ENCODE measurements at regions not wholly inside any gene's neighbourhood (a gene's known extent, or its start where the extent isn't known, plus 50 kb on each side); places are given as distances from the start of the nearest gene placed in this dataset.

DNA sequence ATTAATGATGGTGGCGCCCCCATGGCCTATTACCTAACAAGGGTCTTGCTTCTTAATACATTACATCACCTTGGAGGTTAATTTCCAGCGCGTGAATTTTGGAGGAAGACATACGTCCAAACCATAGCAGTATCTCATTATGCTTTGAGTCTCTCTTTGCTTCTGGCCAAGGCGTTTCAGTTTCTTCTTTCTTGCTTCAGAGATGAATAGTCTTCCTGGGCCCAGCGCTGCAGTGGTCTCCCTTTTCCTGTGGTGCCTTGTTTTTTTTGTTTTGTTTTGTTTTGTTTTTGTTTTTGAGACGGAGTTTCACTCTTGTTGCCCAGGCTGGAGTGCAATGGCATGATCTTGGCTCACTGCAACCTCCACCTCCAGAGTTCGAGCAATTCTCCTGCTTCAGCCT, 268.4 kb downstream of the SOX4 start:
- ATAC-seq (ENCODE audit: low FRiP score) (no peak), DNase-seq (no peak)
- H3K4me3 ChIP-seq (ENCODE audit: low read length in 2 of 2) = no peak overlapping the region
- WGBS, 2 donors = 95 to 96% methylated on average over 8 of the region's 8 CpGs
- no peak overlapping the region for H3K27ac ChIP-seq (ENCODE audit: low read depth in 1 of 2, low read length in 2 of 2)
- intact Hi-C loops (cut with DNase I) = no loop called here
- no peaks in the 10 kb centered on the region for H3K36me3 ChIP-seq (ENCODE audit: control insufficient read depth in 1 of 2, insufficient read depth in 2 of 2, low read length in 1 of 2)
- H3K4me1 ChIP-seq (ENCODE audit: control insufficient read depth in 1 of 2, insufficient read depth in 2 of 2, low read length in 2 of 2) = no peaks in the 10 kb centered on the region
- H3K9me3 ChIP-seq (ENCODE audit: control insufficient read depth, low read length) = no peaks in the 10 kb centered on the region
- no peaks in the 10 kb centered on the region for H3K27me3 ChIP-seq (ENCODE audit: control insufficient read depth in 1 of 2, insufficient read depth in 2 of 2, low read length in 1 of 2)

DNA sequence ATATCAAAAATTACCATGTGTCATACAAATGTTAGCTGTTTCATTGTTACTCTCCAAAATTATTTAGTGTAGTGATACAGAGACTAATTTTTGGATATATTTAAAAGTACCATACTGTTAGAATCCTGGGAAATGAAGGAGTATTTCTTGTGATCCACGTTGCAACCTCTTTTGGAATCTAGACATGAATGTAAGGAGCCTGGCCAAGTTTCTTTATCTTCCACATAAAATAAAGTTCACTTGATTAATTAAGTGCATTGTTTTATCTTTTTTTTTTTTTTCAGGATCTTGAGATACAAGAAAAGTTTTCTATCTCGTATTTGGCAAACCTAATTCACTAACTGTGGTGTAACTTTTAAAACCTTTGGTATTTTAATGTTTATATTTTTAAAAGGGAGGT, 270.7 kb downstream of the SOX4 start:
- Histone ChIP-seq H3K36me3 (ENCODE audit: control insufficient read depth in 1 of 2, insufficient read depth in 2 of 2, low read length in 1 of 2) (no peaks in the 10 kb centered on the region), H3K27me3 (ENCODE audit: control insufficient read depth in 1 of 2, insufficient read depth in 2 of 2, low read length in 1 of 2) (no peaks in the 10 kb centered on the region), H3K27ac (ENCODE audit: low read depth in 1 of 2, low read length in 2 of 2) (no peak overlapping the region), H3K4me3 (ENCODE audit: low read length in 2 of 2) (no peak overlapping the region), H3K4me1 (ENCODE audit: control insufficient read depth in 1 of 2, insufficient read depth in 2 of 2, low read length in 2 of 2) (no peaks in the 10 kb centered on the region), H3K9me3 (ENCODE audit: control insufficient read depth, low read length) (no peaks in the 10 kb centered on the region)
- DNase-seq (no peak), ATAC-seq (ENCODE audit: low FRiP score) (no peak)
- intact Hi-C loops (cut with DNase I) = no loop called here
- WGBS, 2 donors = 23 to 45% methylated on average over 2 of the region's 2 CpGs

DNA sequence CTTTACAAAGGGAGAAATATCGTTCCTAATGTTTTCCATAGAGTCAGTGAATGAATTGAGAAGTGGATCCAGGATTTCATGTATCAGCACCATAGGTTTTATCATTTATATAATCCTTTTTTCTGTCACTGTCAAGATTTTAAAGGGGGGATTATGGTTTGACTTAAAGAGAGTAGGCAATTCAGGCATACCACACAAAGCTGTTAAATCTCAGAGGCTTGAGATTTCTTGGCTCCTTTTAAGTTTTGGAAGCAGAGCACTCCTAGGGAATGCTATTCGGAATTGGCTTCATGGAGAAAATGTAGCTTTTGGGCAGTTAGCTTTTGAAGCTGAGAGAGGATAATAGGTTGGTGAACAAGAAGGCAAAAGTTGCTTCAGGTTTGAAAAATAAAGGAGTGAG, 274.7 kb downstream of the SOX4 start:
- no peak for ATAC-seq (ENCODE audit: low FRiP score)
- no peaks in the 10 kb centered on the region for H3K27me3 ChIP-seq (ENCODE audit: control insufficient read depth in 1 of 2, insufficient read depth in 2 of 2, low read length in 1 of 2)
- intact Hi-C loops (cut with DNase I) = no loop called here
- DNase-seq = no peak
- peaks cover 0 to 2% of the 10 kb centered on the region in 2 donors for H3K4me1 ChIP-seq (ENCODE audit: control insufficient read depth in 1 of 2, insufficient read depth in 2 of 2, low read length in 2 of 2)
- 22 to 34% methylated on average over 2 of the region's 2 CpGs for WGBS, 2 donors
- H3K4me3 ChIP-seq (ENCODE audit: low read length in 2 of 2) = no peak overlapping the region
- H3K9me3 ChIP-seq (ENCODE audit: control insufficient read depth, low read length) = no peaks in the 10 kb centered on the region
- no peaks in the 10 kb centered on the region for H3K36me3 ChIP-seq (ENCODE audit: control insufficient read depth in 1 of 2, insufficient read depth in 2 of 2, low read length in 1 of 2)
- H3K27ac ChIP-seq (ENCODE audit: low read depth in 1 of 2, low read length in 2 of 2) = no peak overlapping the region

DNA sequence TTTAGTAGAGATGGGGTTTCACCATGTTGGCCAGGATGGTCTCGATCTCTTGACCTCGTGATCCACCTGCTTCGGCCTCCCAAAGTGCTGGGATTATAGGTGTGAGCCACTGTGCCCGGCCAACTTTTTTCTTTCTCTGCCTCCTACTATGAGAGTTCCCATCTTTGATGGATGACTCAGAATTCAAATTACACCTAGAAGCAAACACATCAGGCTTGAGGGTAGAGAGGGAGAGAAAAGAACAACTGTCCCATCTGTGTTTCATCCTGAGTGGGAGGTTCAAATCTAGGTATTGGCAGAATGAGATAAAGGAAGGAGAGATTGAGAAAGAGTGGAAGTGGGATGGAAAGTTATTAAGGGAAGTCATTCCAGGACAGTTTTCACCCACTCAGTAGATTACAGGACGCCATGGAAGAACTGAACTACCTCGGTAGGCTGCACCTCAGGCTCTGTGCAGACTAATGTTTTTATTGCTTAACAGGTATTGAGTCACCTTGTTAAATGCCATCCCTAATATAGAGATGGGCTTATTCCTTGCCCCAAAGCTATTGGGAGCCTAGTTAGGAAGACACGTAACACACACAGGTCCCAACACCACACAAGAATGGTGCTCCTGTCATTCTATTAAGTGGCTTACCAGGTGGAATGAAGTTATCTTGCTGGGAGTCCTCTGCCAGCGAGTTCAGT, 275.7 kb downstream of the SOX4 start:
- H3K27ac ChIP-seq (ENCODE audit: low read depth in 1 of 2, low read length in 2 of 2) = no peak overlapping the region
- DNase-seq (no peak), ATAC-seq (ENCODE audit: low FRiP score) (no peak)
- H3K27me3 ChIP-seq (ENCODE audit: control insufficient read depth in 1 of 2, insufficient read depth in 2 of 2, low read length in 1 of 2) = no peaks in the 10 kb centered on the region
- H3K4me1 ChIP-seq (ENCODE audit: control insufficient read depth in 1 of 2, insufficient read depth in 2 of 2, low read length in 2 of 2) = peaks cover 0 to 4% of the 10 kb centered on the region in 2 donors
- WGBS, 2 donors = 85 to 90% methylated on average over 8 of the region's 8 CpGs
- H3K9me3 ChIP-seq (ENCODE audit: control insufficient read depth, low read length) = no peaks in the 10 kb centered on the region
- intact Hi-C loops (cut with DNase I) = no loop called here
- H3K4me3 ChIP-seq (ENCODE audit: low read length in 2 of 2) = no peak overlapping the region
- H3K36me3 ChIP-seq (ENCODE audit: control insufficient read depth in 1 of 2, insufficient read depth in 2 of 2, low read length in 1 of 2) = no peaks in the 10 kb centered on the region

DNA sequence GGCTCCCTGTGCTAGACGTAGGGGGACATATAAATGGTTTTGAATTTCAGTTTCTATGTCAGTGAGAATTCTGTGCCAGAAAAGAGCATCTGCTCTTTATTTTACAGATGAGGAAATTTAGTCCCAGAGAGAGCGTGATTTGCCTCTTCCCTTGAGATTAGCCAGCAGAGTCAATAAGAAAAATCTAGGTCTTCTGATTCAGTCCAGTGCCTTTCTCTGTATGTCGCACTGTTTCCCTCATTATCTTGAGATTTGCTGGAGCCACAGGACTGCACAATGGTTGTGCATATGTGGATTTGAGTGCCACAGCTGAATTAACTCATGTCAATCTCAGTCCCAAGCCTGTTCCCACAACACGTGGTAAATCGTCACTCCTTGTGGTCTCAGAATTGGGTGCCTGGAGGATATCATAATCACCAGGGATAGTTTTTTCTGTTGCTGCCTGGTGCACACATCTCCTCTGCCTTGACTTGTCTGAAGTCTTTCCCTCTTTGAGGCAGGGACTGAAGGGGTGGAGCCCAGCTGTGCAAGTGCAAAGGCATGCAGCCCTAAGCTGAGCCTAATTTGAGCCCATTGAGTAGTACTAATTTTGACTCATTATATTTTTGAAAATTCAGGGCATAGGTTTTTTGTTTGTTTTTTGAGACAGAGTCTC, 276.7 kb downstream of the SOX4 start:
- 89 to 90% methylated on average over 5 of the region's 5 CpGs for WGBS, 2 donors
- no peaks in the 10 kb centered on the region for H3K27me3 ChIP-seq (ENCODE audit: control insufficient read depth in 1 of 2, insufficient read depth in 2 of 2, low read length in 1 of 2)
- intact Hi-C loops (cut with DNase I) = no loop called here
- DNase-seq (no peak), ATAC-seq (ENCODE audit: low FRiP score) (no peak)
- H3K4me3 ChIP-seq (ENCODE audit: low read length in 2 of 2) = no peak overlapping the region
- H3K9me3 ChIP-seq (ENCODE audit: control insufficient read depth, low read length) = no peaks in the 10 kb centered on the region
- no peaks in the 10 kb centered on the region for H3K36me3 ChIP-seq (ENCODE audit: control insufficient read depth in 1 of 2, insufficient read depth in 2 of 2, low read length in 1 of 2)
- peaks cover 0 to 4% of the 10 kb centered on the region in 2 donors for H3K4me1 ChIP-seq (ENCODE audit: control insufficient read depth in 1 of 2, insufficient read depth in 2 of 2, low read length in 2 of 2)
- H3K27ac ChIP-seq (ENCODE audit: low read depth in 1 of 2, low read length in 2 of 2) = no peak overlapping the region

DNA sequence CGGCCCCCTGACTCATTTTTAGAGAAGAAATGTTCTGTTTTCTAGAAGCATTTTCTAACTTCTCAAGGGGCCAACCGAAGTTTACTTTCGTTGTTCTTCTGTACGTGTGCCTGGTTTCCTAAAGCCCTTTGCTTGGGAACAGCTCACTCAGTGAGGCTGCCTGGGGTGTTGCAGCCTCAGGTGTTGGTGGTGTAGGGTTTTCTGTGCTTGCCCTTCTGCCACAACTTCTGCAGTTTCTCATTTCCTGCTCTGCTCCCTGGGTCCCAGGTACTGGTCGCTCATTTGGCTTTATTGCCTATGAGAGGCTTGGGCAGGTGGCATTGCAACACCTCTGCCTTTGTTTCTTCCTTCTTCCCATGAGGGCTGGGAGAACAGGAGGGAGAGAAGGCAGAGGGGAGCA, 278.3 kb downstream of the SOX4 start:
- intact Hi-C loops (cut with DNase I) = no loop called here
- DNase-seq = no peak

DNA sequence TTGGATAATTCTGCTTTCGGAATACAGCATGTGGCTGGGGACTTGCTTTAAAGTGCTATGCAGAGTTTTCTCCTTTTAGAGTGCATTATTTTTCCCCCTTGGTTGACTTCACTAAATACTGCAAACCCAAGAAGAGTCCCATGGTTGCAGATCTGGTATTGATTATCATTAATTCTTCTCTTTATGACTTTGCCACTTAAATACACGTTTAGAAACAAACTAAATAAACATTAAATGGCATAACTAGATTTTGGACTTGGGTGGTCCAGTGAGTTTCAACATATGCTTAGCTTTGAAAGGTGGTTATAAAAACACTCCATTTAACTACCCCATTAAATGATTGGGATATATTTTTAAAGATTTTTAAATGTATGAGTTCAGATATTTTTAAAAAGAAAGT, 279.2 kb downstream of the SOX4 start:
- no peak for DNase-seq
- H3K27ac ChIP-seq (ENCODE audit: low read depth in 1 of 2, low read length in 2 of 2) = no peak overlapping the region
- peaks cover 0 to 4% of the 10 kb centered on the region in 2 donors for H3K4me1 ChIP-seq (ENCODE audit: control insufficient read depth in 1 of 2, insufficient read depth in 2 of 2, low read length in 2 of 2)
- no peaks in the 10 kb centered on the region for H3K9me3 ChIP-seq (ENCODE audit: control insufficient read depth, low read length)
- H3K27me3 ChIP-seq (ENCODE audit: control insufficient read depth in 1 of 2, insufficient read depth in 2 of 2, low read length in 1 of 2) = no peaks in the 10 kb centered on the region
- no peak overlapping the region for H3K4me3 ChIP-seq (ENCODE audit: low read length in 2 of 2)
- no peak for ATAC-seq (ENCODE audit: low FRiP score)
- intact Hi-C loops (cut with DNase I) = no loop called here
- no peaks in the 10 kb centered on the region for H3K36me3 ChIP-seq (ENCODE audit: control insufficient read depth in 1 of 2, insufficient read depth in 2 of 2, low read length in 1 of 2)
- WGBS, 2 donors = 77 to 80% methylated on average over 2 of the region's 2 CpGs

More for the DNA sequence above, 278.3 kb downstream of the SOX4 start:
- no peak overlapping the region for H3K4me3 ChIP-seq (ENCODE audit: low read length in 2 of 2)
- no peaks in the 10 kb centered on the region for H3K36me3 ChIP-seq (ENCODE audit: control insufficient read depth in 1 of 2, insufficient read depth in 2 of 2, low read length in 1 of 2)
- H3K9me3 ChIP-seq (ENCODE audit: control insufficient read depth, low read length) = no peaks in the 10 kb centered on the region
- no peaks in the 10 kb centered on the region for H3K27me3 ChIP-seq (ENCODE audit: control insufficient read depth in 1 of 2, insufficient read depth in 2 of 2, low read length in 1 of 2)
- H3K4me1 ChIP-seq (ENCODE audit: control insufficient read depth in 1 of 2, insufficient read depth in 2 of 2, low read length in 2 of 2) = peaks cover 0 to 4% of the 10 kb centered on the region in 2 donors
- ATAC-seq (ENCODE audit: low FRiP score) = no peak
- WGBS, 2 donors = 83 to 86% methylated on average over 5 of the region's 5 CpGs
- H3K27ac ChIP-seq (ENCODE audit: low read depth in 1 of 2, low read length in 2 of 2) = no peak overlapping the region

DNA sequence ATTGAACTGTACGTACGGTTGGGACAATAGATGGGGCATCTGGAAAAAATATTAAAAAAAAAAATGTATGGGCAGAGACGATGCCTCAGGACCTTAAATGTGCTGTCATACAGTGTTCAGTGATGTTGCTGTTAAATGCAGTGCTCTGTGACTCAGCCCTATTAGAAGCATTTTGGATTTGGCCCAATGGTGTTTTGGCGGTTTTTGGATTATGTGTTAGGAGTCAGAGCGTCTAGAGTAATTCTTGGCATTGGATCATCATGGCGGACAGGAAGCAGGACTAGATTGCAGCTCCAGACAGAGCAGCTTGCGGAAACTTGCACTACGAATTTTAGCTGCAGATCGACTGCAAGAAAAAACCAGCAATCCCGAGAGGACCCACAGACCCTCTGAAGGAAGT, 280.0 kb downstream of the SOX4 start:
- no peaks in the 10 kb centered on the region for H3K27me3 ChIP-seq (ENCODE audit: control insufficient read depth in 1 of 2, insufficient read depth in 2 of 2, low read length in 1 of 2)
- intact Hi-C loops (cut with DNase I) = no loop called here
- peak; percentile 36 to 68 for DNase-seq
- H3K36me3 ChIP-seq (ENCODE audit: control insufficient read depth in 1 of 2, insufficient read depth in 2 of 2, low read length in 1 of 2) = no peaks in the 10 kb centered on the region
- no peaks in the 10 kb centered on the region for H3K9me3 ChIP-seq (ENCODE audit: control insufficient read depth, low read length)
- peak overlapping the region; percentile 20 to 48 for H3K27ac ChIP-seq (ENCODE audit: low read depth in 1 of 2, low read length in 2 of 2)
- peak; percentile 83 for ATAC-seq (ENCODE audit: low FRiP score)
- 10 to 14% methylated on average over 10 of the region's 10 CpGs for WGBS, 2 donors
- H3K4me1 ChIP-seq (ENCODE audit: control insufficient read depth in 1 of 2, insufficient read depth in 2 of 2, low read length in 2 of 2) = peaks cover 0 to 4% of the 10 kb centered on the region in 2 donors
- H3K4me3 ChIP-seq (ENCODE audit: low read length in 2 of 2) = no peak overlapping the region

DNA sequence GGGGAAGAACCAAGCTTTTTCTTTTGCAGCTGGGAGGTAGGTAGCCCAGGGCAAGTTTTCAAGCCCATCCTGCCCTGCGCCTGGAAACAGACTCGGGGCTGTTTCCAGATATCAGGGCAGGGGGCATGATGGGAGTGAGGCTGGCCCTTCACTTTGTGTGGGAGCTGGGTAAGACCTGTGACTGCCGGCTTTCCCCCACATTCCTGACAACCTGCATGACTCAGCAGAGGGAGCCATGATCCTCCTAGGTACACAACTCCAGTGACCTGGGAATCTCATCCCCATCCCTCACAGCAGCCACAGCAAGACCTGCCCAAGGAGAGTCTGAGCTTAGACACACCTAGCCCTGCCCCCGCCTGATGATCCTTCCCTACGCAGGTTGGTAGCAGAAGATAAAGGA, 280.8 kb downstream of the SOX4 start:
- intact Hi-C loops (cut with DNase I) = no loop called here
- ATAC-seq (ENCODE audit: low FRiP score) = no peak
- Histone ChIP-seq H3K4me3 (ENCODE audit: low read length in 2 of 2) (no peak overlapping the region), H3K27me3 (ENCODE audit: control insufficient read depth in 1 of 2, insufficient read depth in 2 of 2, low read length in 1 of 2) (no peaks in the 10 kb centered on the region), H3K9me3 (ENCODE audit: control insufficient read depth, low read length) (no peaks in the 10 kb centered on the region), H3K27ac (ENCODE audit: low read depth in 1 of 2, low read length in 2 of 2) (no peak overlapping the region), H3K4me1 (ENCODE audit: control insufficient read depth in 1 of 2, insufficient read depth in 2 of 2, low read length in 2 of 2) (peaks cover 0 to 4% of the 10 kb centered on the region in 2 donors), H3K36me3 (ENCODE audit: control insufficient read depth in 1 of 2, insufficient read depth in 2 of 2, low read length in 1 of 2) (no peaks in the 10 kb centered on the region)
- peak in 1 of 2 donors; percentile 42 for DNase-seq
- 95 to 97% methylated on average over 5 of the region's 5 CpGs for WGBS, 2 donors

Data from aorta (tissue), 5 donors.